ENCODE measurements at regions not wholly inside any gene's neighbourhood (a gene's known extent, or its start where the extent isn't known, plus 50 kb on each side); places are given as distances from the start of the nearest gene placed in this dataset.

GRCh38 chr5:89308606-89309040, 425.6 kb upstream of the MEF2C start:
- TF ChIP-seq, protein P1, sequence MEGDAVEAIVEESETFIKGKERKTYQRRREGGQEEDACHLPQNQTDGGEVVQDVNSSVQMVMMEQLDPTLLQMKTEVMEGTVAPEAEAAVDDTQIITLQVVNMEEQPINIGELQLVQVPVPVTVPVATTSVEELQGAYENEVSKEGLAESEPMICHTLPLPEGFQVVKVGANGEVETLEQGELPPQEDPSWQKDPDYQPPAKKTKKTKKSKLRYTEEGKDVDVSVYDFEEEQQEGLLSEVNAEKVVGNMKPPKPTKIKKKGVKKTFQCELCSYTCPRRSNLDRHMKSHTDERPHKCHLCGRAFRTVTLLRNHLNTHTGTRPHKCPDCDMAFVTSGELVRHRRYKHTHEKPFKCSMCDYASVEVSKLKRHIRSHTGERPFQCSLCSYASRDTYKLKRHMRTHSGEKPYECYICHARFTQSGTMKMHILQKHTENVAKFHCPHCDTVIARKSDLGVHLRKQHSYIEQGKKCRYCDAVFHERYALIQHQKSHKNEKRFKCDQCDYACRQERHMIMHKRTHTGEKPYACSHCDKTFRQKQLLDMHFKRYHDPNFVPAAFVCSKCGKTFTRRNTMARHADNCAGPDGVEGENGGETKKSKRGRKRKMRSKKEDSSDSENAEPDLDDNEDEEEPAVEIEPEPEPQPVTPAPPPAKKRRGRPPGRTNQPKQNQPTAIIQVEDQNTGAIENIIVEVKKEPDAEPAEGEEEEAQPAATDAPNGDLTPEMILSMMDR (IDR thresholded peaks at IDR 0.05), result no peak
- no peak for TF ChIP-seq POLR2A (IDR thresholded peaks at IDR 0.05)
- TF ChIP-seq EP300 (IDR thresholded peaks at IDR 0.05; ENCODE audit: low read depth), result no peak
- TF ChIP-seq POLR2AphosphoS5 (IDR thresholded peaks at IDR 0.05), result no peak
